ENCODE measurements at regions not wholly inside any gene's neighbourhood (a gene's known extent, or its start where the extent isn't known, plus 50 kb on each side); places are given as distances from the start of the nearest gene placed in this dataset.
"Not testable (repeated sequence)": the region's sequence is repeated elsewhere in the genome, so short reads cannot be mapped to it uniquely, and the experiment has no call there.

DNA sequence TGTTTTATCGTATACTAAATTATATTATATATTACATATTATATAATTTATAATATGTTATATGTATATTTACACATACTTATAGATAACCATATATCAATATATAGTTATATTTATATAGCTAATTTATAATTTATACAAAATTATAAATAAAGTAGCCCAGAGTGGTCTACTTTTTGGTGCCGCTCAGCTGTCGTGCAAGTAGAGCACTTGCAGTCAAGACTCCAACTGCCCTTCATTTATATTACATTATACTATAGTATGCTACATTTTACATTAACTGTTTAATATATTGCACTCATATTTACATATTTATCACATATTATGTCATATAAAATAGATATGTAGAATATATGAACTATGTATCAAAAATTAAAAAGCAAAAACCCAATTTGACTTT lies 1124.7 kb upstream of the MIR17HG start:
- no peak for DNase-seq

DNA sequence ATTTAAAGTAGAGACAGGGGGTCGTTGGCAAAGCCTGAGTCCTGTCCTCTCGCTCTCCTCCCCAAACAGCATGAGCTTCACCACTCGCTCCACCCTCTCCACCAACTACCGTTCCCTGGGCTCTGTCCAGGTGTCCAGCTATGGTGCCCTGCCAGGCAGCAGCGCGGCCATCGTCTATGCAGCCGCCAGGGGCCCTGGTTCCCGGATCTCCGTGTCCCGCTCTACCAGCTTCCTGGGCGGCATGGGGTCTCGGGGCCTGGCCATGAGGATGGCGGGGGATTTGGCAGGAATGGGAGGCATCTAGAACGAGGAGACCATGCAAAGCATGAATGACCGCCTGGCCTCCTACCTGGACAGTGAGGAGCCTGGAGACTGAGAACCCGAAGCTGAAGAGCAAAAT lies 1117.2 kb upstream of the MIR17HG start:
- DNase-seq: no peak

DNA sequence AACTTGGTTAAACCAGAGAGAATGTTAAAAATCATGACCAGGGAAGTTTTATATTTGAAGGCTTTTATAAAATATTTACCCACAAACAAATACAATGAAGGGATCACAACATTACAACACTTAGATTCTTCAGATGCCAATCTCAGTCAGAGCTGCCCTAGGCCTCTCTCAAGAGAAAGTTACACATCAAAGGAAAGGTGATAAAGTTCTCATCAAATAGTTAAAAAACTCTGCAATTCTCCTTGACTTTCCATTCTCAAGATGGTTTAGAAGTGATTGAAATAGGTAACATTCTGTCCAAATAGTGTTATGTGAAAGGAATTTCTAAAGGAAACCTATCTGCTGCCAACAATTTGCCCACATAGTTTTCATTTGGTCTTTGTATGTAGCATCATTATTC lies 1115.2 kb upstream of the MIR17HG start:
- no peak for DNase-seq

DNA sequence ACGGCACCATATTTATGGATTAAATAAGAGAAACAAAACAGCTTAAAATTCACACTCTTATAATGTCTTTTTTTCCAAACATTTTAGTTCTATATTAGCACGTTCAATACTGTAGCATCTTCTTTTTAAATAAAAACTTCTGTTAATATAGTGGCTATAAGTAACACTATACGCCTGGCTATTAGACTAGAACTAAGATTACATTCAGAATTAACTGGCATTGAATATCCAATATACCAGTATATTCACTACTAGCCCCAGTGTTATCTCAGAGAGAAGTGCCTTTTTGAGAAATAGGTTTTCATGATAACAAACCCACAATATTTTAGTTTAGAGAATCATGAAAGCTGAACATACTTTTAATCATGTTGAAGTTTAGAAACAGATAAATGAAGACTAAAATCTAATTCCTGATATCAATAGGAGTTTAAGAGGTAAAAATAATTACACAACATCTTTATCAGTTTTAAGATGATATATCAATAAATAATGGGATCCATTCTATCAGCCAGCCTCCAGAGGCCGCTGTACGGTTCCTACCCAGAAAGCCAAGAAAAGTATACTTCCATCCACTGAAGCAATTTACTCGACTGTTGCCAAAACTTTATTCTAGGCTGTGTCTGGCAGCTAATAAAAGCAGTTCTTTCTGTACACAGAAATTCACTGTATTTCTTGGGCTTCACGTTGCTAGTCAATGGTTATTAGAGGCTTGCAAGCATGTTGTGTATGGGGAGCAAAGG lies 1113.4 kb upstream of the MIR17HG start:
- DNase-seq: no peak

DNA sequence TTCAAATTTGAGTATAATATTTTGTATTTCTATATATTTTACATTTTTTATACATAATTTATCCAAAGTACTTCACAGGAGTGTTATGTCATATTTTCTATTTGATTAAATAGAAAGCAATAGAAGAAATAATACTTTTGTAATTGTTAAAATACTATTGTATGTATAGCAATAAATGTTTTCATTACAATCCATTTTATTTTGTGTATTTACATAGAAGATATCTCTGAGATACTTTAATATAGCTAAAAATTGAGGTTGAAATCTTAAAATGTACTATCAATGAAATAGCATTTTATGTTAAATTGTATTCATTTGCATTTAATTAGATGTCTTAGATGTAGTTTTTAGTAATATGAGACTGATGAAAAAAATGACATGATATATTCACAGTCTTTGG lies 1109.6 kb upstream of the MIR17HG start:
- no peak for DNase-seq

DNA sequence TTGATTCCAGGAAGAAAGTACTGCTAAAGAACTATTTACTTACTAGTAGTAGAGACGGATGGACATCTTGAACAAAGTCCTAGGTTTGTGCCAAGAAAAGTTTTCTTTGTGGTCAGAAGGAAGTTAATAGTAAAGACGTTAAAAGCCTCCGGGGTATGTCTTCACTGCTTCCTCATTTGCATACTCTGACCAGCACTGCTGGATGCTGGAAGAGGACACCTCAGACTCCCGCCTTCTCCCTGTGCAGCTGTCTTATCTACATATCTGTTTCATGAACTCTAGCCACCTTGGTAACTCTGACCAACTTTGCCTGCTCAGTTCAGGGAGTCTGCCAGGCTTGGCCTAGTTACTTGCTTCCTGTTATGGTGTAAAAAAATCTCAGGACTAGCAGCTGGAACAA lies 1109.1 kb upstream of the MIR17HG start:
- no peak for DNase-seq

DNA sequence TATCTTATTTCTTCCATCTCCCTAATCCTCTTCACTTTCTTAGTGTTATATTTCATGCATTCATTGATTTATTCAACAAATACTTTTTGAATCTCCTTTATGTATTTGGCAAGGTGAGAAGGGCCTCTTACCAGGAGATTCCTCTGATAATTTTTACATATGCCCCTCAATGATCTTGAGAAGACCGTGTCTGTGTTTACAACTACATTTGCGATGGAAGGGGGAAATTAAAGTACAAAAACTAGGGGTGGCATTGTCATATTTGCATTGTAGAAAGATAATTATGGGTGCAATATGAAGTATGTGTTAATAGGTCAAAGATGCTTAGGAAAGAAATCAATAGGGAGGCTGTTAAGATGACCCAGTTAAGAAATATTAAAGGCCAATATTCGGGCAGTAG lies 1108.4 kb upstream of the MIR17HG start:
- no peak for DNase-seq

DNA sequence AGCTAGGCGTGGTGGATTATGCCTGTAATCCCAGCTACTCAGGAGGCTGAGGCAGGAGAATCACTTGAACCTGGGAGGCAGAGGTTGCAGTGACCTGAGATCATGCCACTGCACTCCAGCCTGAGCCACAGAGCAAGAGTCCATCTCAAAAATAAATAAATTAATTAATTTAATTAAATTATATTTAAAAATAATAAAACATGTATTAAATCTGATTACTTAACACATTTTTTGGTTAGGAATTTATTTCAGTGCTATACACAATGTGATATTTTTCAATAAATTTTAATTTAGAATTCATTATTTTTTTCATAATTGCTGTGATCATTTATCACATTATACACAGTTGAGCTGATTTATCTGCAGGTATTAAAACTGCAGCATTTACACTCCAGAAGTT lies 1101.5 kb upstream of the MIR17HG start:
- no peak for DNase-seq

DNA sequence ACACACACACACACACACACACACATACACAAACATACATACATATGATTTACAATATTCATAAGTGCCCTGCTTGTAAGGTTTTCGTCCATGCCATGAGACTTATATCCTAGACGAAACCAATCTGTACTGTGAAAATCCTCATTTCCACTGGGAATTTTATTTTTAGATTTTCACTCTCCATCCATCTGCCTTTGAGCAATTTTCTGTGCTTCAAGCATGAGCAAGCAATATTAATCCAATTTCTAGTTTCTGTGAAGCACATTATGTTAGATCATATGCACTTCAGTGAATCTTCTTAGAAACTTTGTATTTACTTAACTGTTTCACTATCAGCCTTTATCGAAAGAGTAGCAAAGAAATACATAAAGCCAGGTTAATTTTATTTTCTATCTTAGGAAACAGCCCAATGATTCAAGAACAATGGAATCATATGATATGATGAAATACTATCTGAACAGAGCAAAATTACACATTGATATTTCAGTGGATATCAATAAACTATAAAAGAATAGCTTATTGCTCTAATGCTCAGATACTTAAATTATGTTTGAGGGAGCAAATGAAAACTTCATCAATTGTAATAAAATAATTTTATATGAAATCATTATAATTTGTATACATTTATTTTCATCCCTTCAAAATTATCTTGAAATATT lies 1100.7 kb upstream of the MIR17HG start:
- no peak for DNase-seq

DNA sequence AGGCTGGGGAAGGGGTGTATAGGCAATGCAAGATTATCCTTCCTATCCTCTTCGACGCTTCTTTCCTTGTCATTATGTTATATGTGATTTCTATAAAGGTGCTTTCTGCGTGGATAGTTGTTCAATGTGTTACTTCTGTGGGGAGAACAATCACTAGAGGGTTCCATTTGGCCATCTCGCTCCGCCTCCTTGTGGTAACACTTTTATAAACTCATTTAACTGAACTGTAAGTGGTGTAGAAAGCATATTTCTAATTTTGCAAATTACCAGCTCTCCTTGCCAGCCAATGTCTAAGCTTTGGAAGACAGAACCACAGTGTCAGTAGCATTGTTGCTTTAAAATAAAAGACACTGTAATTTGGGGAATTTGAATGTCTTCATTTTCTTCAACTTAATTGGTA lies 1093.7 kb upstream of the MIR17HG start:
- DNase-seq: no peak

DNA sequence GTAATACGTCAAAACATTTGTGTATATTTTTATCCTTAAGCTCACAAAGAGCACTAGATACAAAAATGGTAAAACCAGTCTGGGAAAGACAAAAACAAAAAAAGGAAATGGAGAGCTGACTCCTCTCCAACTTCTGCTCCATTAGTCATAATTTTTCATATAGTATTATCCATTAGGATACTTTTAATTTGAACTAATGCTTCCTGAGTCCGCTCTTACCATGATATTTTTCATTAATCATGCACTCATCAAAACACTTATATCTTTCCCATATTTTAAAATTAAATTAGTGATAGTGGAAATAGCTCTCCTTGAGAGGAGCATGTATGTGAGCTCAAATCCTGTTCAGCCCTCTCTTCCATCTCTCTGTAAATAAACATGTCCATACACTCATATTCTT lies 1093.0 kb upstream of the MIR17HG start:
- DNase-seq: no peak

DNA sequence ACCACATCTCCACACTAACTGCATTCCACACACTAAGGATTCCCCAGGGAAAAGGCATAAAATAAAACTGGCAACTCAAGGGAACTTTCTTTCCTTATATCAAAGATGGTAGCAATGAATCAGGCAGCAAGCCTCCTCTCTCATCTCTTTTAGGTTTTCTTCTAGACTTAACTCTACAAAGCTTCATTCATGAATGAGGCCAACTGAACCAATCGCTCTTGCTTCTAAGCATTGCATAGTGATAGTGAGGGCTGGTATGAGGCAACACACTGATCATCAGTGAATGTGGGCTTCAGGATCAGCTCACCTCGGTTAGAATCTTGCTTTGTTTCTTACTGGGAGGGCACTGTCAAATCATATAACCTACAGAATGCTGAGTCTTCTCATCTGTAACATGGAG lies 1090.7 kb upstream of the MIR17HG start:
- no peak for DNase-seq

DNA sequence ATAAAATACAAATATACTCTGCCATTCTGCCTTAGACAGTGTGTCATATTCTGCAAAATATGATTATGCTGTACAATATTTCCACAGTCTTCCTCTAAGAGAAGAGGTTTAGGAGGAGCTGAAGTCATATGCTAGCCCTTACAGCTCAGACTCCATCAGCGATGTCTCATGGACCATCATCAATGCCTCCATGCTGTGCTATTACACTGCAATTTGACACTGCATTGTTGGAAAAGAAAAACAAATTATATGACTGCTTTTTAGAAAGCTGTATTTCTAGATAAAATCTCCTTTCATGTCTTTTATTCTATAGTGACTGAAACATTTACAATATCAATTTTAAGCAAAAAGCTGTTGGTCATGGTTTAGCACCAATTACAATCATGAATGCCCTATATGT lies 1089.4 kb upstream of the MIR17HG start:
- DNase-seq: no peak

DNA sequence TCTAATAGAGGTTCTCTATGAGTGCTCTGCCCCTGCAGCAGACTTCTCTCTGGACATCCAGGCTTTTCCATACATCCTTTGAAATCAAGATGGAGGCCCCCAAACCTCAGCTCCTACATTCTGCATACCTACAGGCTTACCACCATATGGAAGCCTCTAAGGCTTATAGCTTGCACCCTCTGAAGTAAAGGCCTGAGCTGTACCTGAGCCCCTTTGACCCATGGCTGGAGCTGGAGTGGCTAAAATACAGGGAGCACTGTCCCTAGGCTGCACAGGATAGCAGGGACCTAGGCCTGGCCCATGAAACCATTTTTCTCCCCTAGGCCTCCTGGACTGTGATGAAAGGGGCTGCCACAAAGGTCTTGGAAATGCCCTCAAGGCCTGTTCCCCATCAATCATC lies 1086.1 kb upstream of the MIR17HG start:
- no peak for DNase-seq

DNA sequence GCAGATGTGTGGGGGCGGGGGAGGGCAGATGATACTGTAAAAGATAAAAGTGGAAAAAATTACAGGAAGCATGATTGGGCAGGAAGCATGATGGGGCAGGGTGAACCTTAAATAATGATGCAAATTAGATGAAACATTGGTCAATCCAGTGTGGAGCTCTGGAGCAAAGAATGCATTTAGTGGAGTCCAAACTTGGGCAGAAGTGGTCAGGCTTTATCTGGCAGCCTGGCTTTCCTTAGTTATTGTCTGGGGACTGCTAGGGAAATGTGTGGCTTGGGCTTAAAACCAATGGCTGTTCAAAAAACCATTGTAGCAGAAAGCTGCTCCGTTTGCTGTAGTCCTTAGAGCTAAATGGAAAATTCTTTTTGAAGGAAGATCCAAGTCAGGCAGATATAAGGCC lies 1077.3 kb upstream of the MIR17HG start:
- DNase-seq: no peak

DNA sequence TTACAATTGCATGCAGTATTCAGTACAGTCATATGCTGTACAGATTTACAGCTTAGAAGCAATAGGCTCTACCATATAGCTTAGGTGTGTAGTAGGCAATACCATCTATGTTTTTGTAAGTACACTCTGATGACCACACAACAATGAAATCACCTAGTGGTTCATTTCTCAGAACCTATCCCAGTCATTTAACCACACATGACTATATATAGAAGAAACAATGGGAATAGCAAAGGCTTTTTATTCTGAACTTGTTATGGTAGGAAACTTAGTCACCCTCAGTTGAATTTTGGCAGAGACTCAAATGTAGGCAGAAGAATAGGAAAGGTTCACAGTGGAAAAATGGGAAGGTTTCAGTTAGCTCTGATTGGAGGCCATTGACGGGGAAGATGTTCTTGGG lies 1075.1 kb upstream of the MIR17HG start:
- no peak for DNase-seq

DNA sequence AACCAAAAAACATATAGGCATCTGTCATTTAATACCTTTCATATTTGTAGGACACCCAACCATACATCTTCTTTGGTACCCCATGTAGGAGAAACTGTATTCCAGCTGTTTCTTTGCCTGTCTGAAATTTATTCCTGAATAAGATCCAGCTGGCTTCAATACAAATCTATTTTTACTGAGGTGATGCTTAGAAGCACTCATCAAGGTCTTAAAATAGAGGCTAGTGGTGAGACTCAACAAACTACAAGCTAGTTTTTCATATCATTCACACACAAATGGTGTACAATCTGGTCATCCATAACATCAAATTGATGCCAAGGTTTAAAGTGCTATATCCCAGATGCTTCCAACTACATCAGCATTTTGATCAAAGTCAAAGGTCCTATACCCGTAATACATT lies 1071.3 kb upstream of the MIR17HG start:
- DNase-seq: no peak

DNA sequence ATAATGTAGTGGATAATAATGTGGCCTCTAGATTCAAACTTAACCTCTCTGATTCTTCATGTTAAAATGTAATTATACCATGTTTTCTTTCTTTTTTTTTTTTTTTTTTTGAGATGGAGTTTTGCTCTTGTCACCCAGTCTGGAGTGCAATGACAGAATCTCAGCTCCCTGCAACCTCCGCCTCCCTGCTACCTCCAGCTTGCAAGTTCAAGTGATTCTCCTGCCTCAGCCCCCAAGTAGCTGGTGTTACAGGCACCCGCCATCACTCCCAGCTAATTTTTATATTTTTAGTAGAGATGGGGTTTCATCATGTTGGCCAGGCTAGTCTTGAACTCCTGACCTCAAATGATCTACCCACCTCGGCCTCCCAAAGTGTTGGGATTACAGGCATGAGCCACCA lies 1069.3 kb upstream of the MIR17HG start:
- DNase-seq: not testable (repeated sequence)

DNA sequence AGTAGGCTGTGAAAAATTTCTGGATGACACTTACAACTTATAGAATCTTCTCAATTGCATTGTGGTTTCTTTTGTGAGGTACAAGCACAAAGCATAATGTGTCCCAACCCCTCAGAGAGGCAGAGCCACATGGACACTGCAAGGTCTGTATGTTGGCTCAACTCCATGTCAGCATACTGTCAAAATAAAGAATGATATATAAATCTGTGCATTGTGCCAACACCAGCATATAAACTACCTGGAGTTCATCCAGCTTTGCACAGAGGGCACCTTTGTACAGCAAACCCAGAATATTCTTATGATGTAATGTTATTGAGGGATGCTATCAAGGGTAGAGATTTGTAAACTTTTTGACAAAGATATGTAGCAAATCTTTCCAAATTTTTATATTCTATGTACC lies 1065.8 kb upstream of the MIR17HG start:
- DNase-seq: no peak

DNA sequence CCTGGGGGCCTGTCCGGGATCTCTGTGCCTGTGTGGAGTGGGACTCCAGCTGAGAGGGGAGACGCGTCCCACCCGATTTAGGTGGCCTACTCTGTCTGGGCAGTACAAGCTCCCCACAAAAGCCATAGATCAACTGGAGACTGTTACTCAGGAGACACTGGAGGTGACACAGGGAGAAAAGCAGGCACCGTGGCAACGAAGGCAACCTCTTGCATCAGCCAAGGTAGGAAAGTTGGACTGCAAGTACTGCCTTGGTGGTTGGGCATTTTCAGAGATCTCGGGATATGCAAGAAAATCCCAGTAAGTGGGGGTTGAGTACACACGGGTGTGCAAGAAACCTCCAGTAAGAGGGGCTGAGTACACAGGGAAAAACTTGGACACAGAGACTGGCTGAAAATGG lies 1060.0 kb upstream of the MIR17HG start:
- DNase-seq: no peak

DNA sequence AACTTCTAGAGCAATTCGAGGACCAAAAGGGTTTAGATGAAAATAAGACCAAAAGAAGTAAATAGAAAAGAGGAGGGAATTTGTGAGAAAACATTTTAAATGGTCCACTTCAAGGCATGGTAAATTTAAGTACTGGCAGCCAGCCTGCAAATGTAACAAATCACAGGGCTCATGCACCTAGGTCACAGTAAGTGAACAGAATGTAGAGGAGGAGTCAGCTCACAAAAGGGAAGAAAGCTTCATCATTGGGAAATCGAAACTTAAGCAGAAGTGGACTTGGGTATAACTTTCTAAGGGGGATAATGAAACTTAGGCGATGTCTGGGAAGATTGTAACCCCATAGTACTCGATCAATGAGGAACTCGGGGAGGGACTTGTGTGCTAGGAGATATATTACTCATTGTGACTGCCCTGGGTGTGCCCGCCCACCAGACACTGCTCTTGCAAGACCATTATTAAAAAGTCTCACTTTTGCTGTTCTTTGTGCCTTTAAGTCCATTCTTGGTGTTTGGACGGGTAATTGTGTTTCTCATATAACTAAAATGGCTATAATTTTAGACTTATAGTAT lies 1053.6 kb upstream of the MIR17HG start:
- no peak for DNase-seq

DNA sequence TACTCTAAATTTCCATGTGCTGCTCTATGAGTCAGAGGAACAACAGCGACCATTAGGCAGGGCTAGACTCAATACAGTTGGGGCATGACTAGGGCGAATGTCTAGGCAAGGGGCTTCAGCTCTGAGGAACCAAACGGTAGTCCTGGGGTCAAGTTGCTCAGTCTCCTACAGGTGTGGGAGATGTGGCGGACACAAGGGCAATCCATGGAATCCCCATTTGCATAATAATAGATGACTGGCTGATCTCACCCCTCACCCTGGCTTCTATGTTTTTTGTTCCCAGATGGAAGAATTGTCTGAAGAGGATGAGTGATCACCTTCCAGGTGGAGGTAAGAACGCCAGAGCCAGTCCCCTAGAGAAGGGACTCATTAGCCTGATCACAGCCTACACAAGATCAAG lies 1048.2 kb upstream of the MIR17HG start:
- no peak for DNase-seq

DNA sequence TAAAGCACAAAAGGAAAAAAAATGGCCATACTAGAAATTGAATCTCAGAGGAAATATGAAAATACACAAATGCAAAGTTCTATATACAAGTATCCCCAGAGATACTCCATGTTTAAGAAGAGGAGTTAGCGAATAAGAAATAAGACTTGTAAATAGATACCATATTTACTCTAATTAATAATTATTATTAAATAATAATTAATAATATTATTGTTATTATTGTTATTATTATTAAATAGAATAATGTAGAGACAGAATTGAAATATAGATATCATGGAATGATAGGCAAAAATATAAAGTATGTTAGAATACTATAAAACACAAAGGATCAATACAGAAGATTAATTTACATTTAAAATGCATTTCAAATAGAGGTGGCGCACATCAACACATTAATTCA lies 1047.5 kb upstream of the MIR17HG start:
- no peak for DNase-seq

DNA sequence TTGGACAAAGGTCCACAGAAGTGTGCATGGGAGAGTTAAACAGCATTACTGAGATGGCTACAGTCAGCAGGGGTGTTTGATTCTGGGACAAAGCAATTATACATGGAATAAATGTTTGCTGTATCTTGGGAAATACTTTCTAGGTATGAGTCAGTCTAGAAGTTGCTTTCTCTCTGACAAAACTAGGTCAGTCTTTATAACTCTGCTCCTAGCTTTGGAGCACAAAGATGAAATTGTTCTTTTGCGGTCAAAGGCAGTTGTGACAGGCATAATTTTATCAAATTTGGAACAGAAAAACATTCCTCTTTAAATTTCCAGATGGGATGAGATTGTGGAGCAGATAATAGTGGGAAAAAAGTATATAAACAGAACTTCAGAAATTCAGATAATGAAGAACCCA lies 1045.4 kb upstream of the MIR17HG start:
- DNase-seq: no peak

DNA sequence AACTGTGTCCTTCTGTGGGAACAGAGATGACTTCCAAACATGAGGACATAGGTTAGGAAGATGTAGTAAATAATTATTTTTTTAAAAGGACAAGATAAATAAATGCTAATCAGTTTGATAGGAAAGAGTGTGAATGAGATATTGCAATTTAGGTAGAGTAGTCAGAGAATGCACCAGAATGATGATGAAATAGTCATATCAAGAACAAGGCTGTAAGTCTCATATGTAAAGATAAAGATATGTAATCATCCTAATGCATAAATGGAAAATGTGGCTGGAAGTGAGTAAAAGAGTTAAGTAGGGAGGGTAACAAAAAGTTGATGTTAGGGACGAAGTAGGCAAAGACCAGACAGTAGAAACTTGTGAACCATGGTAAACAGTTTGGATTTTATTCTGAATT lies 1041.7 kb upstream of the MIR17HG start:
- no peak for DNase-seq

All from CD4-positive, alpha-beta T cell treated with Interleukin-10 for 1 hour (primary cell).